ENCODE measurements at regions not wholly inside any gene's neighbourhood (a gene's known extent, or its start where the extent isn't known, plus 50 kb on each side); places are given as distances from the start of the nearest gene placed in this dataset.

DNA sequence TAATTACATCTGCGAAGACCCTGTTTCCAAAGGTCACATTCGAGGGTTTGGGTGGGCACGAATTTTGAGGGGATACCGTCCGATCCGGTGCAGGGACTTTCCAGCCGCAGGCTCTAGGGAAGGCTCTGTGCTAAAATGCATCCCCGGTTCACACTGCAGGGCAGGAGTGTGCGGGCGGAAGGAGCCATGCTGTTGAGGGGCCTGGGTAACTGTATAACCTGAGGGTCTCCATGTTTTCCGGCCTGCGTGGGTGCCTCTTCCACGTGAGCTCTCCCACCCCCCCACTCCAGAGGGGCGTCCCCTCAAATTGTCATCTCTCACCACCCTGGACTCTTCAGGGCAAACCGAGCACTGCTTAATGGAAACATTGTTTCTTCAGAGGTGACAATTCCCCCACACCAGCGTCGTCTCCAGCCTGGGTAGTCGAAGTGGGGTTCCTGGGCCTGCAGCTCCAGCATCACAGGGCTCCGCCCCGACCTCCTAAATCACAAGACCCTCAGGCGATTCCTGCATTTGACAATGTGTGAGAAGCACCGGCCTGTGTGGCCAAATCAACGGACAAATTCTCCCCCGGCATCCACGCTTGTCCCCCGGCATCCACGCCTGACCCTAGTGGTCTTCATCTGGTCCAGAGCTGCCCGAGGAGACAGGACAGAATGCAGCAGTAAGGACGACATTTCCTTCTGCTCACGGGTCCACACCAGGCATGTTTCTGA, 51.2 kb downstream of the FOXL3 start:
- no peak for DNase-seq

DNA sequence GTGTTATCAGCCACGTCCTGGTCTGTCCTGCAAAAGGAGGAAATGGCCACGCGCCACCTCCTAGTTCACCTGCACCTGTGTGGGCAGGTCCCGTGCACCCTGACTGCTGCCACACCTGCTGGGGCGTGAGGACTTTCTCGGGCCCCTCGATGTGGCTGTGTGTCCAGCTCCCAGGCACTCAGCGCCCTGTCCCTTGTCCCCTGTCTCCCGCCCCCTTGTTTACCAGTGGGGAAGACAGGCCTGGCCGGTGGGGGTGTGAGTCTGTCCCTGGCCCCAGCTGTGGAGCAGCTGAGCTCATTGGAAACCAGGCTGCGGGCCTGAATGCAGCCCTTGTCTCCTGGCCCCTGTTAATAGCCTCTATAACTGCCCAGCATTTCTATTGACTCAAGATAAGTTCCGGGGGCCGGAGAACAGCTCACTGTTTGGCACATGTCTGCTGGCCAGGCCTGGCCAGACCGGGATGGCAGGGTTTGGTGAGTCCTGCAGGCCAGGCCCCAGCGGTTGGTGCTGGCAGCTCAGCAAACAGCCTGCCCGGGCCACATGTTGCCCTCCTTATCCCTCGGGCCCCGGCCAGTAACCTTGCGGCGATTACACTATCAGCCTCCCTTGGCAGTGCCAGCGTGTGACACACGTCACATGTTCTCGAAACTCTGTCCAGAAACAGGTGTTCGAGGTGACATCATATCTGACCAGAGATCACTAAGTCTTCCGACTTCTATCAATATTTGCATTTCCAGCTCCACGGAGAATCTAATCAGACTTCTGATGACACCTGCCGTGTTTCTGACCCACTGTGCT, 52.1 kb downstream of the FOXL3 start:
- no peak for DNase-seq

- DNase-seq = no peak
Observed at GRCh38 chr7:342681-343216, 52.8 kb downstream of the FOXL3 start.

DNA sequence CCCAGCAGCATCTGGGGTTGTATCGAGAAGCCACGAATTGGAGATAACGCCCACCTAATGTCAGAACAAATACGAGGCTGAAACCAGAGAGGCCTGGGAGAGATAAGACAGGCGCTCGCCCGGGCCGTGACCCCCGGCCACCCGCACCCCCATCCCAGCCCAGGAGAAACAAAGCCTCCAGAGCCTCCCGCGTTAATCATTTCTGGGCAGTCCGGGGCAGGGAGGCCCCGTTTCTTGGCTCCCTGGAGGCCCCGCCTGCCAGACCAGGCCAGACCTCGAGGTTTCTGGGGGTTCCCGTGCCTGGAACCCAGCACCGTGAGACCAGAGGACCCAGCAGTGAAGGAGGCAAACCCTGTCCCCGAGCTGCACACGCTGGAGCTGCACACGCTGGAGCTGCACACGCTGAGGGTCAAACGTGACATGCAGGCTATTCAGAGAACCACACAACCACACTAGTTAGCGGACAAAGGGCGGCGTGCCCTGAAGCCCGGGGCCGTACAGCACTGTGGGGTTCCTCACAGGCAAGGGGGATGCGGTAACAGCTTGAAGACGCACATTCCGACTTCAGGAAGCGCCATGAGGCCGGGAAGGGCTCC, 53.4 kb downstream of the FOXL3 start:
- DNase-seq = no peak

GRCh38 chr7:343864-344607, 54.1 kb downstream of the FOXL3 start:
- no peak for DNase-seq

DNA sequence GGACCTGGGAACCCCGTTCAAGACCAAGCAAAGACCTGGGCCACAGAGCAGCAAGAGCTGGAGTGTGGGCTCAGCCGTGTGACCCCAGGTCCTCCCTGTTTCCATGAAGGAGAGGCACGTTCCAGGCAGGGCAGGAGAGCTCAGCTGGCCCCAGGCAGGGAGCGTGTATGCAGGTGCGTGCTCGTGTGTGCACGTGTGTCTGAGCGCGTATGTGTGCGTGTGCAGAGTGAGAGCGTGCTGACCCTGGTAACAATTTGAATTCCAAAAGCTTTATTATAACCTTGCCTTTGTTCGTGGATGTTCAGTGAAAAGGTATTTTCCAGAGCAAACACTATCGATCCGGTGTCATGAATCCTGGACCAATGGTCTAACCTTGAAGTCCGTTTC, 54.6 kb downstream of the FOXL3 start:
- DNase-seq = no peak

DNA sequence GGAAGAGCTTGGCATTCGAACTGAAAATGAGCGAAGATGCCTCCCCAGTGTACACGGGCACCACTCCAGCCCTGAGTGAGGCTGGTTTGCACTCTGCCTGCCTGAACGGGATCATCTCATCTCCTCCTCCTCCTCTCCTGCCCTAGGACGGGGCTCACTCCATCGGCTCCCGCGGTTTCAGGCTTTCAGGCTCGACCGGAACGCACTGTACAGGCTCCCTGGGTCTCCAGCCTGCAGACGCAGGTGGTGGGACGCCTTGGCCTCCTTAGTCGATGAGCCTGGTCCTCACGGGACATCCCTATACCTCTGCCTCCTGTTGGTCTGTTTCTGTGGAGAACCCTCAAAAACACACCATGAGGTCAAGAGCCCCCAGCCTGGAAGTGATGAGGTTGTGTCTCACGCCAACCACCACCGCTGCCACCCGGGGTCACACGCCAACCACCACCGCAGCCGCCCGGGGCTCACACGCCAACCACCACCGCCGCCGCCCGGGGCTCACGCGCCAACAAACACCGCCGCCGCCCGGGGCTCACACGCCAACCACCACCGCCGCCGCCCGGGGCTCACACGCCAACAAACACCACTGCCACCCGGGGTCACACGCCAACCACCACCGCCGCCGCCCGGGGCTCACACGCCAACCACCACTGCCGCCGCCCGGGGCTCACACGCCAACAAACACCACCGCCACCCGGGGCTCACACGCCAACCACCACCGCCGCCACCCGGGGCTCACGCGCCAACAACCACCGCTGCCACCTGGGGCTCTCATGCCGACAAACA, 56.3 kb downstream of the FOXL3 start:
- no peak for DNase-seq

DNA sequence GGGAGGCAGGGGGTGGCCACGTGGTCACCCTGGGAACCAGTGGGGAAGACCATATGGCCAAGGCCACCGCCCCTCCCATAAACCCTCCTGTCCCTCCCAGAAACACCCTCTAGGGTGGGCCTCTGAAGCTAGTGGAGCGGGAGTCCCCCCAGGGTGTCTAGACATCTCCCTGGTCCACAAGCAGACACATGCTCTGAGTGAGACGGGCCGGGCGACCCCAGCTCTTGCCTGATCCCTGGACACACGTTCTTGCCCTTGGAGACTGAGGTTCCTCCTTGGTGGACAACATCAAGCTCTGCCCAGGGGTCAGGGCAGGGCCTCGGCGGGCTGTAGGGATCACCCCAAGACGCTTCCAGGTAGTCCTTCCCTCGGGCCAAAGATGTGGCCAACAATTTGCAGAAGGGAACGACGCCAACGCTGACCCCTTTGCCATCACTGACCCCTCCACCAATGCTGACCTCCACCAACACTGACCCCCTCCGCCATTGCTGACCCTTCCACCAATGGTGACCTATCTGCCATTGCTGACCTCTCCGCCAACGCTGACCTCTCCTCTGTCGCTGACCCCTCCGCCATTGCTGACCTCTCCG, 57.1 kb downstream of the FOXL3 start:
- DNase-seq = no peak

GRCh38 chr7:347644-348479, 57.9 kb downstream of the FOXL3 start:
- DNase-seq = no peak

DNA sequence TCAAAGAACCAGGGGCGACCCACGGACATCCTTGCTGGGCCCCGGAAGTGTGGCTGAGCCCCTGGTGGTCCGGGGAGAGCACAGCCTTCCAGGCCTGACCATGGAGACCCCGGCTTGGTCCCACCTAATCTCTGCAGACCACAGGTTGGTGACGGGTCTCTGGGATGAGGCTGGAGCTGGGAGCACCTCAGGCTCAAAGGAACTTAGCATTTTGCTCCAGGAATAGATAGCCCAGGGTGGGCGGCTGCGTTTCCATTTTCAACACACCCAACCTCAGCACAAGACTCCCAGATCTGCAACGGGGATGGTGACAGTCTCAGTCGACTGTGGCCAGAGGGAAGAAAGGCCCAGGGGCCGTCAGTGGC, 58.5 kb downstream of the FOXL3 start:
- no peak for DNase-seq

- no peak for DNase-seq
Observed at GRCh38 chr7:348962-349743, 59.2 kb downstream of the FOXL3 start.

DNA sequence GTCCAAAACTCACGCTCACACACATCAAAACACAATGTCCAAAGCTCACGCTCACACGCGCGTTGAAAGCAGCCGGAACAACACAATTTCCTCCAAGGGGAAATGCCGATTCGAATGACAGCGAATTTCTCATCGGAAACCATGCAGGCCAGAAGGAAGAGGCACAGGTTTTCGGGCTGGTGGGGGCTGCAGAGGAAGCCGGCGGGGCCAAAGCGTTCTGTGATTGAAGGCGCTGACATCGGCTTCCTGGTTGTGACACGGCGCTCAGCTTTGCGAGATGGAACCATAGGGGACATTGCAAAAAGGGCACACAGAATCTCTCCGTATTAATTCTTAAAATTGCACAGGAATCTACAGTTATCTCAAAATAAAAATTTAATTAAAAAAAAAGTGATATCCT, 61.3 kb downstream of the FOXL3 start:
- peak; percentile 39 for DNase-seq

- DNase-seq = peak; percentile 40
Observed at GRCh38 chr7:351681-352480, 61.9 kb downstream of the FOXL3 start.

GRCh38 chr7:353746-354325, 63.9 kb downstream of the FOXL3 start:
- no peak for DNase-seq

GRCh38 chr7:354597-355470, 64.9 kb downstream of the FOXL3 start:
- DNase-seq = no peak

DNA sequence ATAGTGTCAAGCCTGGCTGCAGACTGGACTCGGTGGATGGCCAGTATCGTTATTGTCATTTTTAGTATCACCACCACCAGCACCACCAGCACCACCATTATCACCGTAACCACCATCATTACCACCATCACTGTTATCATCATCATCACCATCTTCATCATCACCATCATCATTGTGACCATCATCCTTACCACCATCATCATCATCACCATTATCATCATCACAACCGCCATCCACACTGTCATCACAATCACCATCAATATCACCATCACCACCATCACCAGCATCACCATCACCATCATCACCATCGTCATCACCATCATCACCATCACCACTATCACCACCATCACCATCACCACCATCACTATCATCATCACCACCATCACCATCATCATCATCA, 65.6 kb downstream of the FOXL3 start:
- no peak for DNase-seq

GRCh38 chr7:356087-356486, 66.1 kb downstream of the FOXL3 start:
- DNase-seq = no peak
